ENCODE measurements at regions not wholly inside any gene's neighbourhood (a gene's known extent, or its start where the extent isn't known, plus 50 kb on each side); places are given as distances from the start of the nearest gene placed in this dataset.
A peak's percentile ranks its signal among the peaks of the same experiment; 100 is the strongest.
"Not testable (repeated sequence)": the region's sequence is repeated elsewhere in the genome, so short reads cannot be mapped to it uniquely, and the experiment has no call there.

DNA sequence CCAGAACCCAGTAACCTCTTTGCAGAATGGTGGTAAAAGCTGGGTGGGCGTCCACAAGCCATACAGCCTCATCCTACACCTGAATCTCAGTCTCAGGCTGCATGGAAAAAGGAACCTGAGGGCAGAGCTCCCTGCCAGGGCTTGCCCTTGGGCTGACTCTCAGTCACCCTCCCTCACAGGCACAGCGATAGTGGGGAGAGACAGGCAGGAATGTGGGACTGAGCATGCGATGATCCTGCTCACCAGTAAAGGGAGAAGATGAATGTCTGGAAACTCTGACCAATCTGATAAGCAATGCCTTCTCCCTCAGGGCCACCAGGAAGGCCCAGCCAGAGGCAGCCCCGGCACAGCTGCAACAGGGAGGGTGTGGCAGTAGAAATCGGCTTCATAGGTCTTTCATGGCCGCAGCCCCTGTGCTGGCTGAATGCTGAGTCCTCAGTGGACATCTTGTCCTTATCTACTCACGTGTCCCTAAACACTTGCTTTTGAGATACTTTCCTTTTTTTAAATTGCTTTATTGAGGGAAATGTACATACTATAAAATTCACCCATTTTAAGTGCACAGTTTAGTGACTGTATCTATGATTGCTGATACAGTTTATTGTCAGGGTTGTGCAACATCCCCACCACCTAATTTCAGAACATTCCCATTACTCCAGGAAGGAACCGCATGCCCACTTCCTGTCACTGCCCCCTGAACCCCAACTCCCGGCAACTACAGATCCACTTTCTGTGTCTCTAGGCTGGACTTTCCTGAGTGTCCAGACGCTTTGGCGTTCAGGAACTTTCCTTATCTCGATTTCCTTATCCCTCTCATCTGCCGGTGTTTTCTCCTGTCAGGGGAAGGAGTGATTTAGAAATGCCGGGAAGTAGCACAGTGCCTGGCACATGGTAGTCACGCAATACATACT lies 258.1 kb downstream of the PCNX1 start:
- no peak for DNase-seq
- ATAC-seq (replicated peaks), result no peak
- no peak overlapping the region for H3K27ac Mint-ChIP-seq
- H3K4me1 Mint-ChIP-seq (ENCODE audit: low read depth in 2 of 2), result peaks cover 11 to 19% of the 10 kb centered on the region in 2 donors
- peaks cover 0 to 10% of the 10 kb centered on the region in 2 donors for H3K27me3 Mint-ChIP-seq
- H3K36me3 Mint-ChIP-seq (ENCODE audit: insufficient read depth), result peaks cover 3% of the 10 kb centered on the region
- H3K9me3 Mint-ChIP-seq, result no peaks in the 10 kb centered on the region
- no peak overlapping the region for H3K4me3 Mint-ChIP-seq

DNA sequence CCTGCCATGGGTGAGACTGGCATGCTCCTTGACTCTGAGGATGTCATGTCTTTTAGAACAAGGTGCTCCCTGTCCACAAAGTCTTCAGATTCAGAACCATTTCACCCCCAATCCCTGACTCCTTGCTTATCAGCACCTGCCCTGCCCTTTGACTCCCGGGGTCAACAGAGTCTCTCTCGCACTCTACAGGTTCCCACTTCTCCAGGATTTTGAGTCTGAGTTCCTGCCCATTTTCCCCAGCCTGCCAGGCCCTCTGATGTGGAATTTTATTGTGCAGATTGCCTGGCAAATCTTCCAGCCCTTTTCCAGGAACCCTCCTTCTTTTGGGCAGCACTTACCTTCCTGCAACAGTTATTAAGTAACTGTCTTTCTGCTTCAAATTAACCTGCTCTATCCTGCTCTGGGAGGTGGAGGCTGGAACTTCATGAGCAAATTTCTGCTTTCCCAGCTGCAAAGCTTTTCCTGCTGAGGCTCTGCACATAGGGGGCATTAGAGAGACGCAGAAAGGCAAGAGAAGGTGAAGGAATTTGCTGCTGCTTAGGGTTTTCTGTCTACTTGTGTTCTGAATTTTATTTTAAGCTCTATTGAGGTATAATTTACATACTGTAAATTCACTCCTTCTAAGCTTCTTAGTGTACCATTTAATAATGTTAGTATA lies 259.1 kb downstream of the PCNX1 start:
- Mint-ChIP-seq H3K27me3 (peaks cover 0 to 16% of the 10 kb centered on the region in 2 donors), H3K36me3 (ENCODE audit: insufficient read depth) (peaks cover 3% of the 10 kb centered on the region), H3K4me1 (ENCODE audit: low read depth in 2 of 2) (peaks cover 11 to 19% of the 10 kb centered on the region in 2 donors), H3K9me3 (no peaks in the 10 kb centered on the region), H3K27ac (no peak overlapping the region), H3K4me3 (no peak overlapping the region)
- DNase-seq, result no peak
- ATAC-seq (replicated peaks), result no peak

GRCh38 chr14:71167325-71167950 lies 260.2 kb downstream of the PCNX1 start:
- not testable (repeated sequence) for H3K9me3 Mint-ChIP-seq; H3K27ac Mint-ChIP-seq; H3K36me3 Mint-ChIP-seq (ENCODE audit: insufficient read depth); DNase-seq; ATAC-seq (replicated peaks)
- H3K4me3 Mint-ChIP-seq, result peak overlapping the region; percentile 82 to 89
- H3K4me1 Mint-ChIP-seq (ENCODE audit: low read depth in 2 of 2), result peaks cover 11 to 19% of the 10 kb centered on the region in 2 donors
- peaks cover 0 to 19% of the 10 kb centered on the region in 2 donors for H3K27me3 Mint-ChIP-seq

DNA sequence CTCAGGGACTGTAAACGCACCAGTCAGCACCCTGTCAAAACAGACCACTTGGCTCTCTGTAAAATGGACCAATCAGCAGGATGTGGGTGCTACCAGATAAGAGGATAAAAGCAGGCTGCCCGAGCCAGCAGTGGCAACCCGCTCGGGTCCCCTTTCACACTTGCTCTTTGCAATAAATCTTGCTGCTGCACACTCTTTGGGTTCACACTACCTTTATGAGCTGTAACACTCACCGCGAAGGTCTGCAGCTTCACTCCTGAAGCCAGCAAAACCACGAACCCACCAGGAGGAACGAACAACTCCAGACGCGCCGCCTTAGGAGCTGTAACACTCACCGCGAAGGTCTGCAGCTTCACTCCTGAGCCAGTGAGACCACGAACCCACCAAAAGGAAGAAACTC lies 260.9 kb downstream of the PCNX1 start:
- H3K27ac Mint-ChIP-seq, result peak overlapping the region; percentile 86 to 94
- DNase-seq (peak; percentile 17 to 42 (median 23)), ATAC-seq (replicated peaks) (peak; percentile 74)
- peak overlapping the region; percentile 82 to 89 for H3K4me3 Mint-ChIP-seq
- peaks cover 0 to 19% of the 10 kb centered on the region in 2 donors for H3K27me3 Mint-ChIP-seq
- peaks cover 11 to 19% of the 10 kb centered on the region in 2 donors for H3K4me1 Mint-ChIP-seq (ENCODE audit: low read depth in 2 of 2)
- H3K36me3 Mint-ChIP-seq (ENCODE audit: insufficient read depth); H3K9me3 Mint-ChIP-seq: not testable (repeated sequence)

GRCh38 chr14:71168564-71169427 lies 261.5 kb downstream of the PCNX1 start:
- DNase-seq, result no peak
- Mint-ChIP-seq H3K4me3 (peak overlapping the region; percentile 82 to 89), H3K9me3 (no peaks in the 10 kb centered on the region), H3K36me3 (ENCODE audit: insufficient read depth) (no peaks in the 10 kb centered on the region), H3K27me3 (peaks cover 0 to 19% of the 10 kb centered on the region in 2 donors), H3K4me1 (ENCODE audit: low read depth in 2 of 2) (peaks cover 11 to 19% of the 10 kb centered on the region in 2 donors), H3K27ac (peak overlapping the region; percentile 86 to 94)
- ATAC-seq (replicated peaks), result peak; percentile 40

- no peaks in the 10 kb centered on the region for H3K36me3 Mint-ChIP-seq (ENCODE audit: insufficient read depth)
- H3K4me1 Mint-ChIP-seq (ENCODE audit: low read depth in 2 of 2), result peaks cover 11 to 19% of the 10 kb centered on the region in 2 donors
- ATAC-seq (replicated peaks) (no peak), DNase-seq (no peak)
- peaks cover 0 to 19% of the 10 kb centered on the region in 2 donors for H3K27me3 Mint-ChIP-seq
- H3K4me3 Mint-ChIP-seq, result no peak overlapping the region
- no peaks in the 10 kb centered on the region for H3K9me3 Mint-ChIP-seq
- no peak overlapping the region for H3K27ac Mint-ChIP-seq
Observed at GRCh38 chr14:71169861-71170260, 262.6 kb downstream of the PCNX1 start.

DNA sequence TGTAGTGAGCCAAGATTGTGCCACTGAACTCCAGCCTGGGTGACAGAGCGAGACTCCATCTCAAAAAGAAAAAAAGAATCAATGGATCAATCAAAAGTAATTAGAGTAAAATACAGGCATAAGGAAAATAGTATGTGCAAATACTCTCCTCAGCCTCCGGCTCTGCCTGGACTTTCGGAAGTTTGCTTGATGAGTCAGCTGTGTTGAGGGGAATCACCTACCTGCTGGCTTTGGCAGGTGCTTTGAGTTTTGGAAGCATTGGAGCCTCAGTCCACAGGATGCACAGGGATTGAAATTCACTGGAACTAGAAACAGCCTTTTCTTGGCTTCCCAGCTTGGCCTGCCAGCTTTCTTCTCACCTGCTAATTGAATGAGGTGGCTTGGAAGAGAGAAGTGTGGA lies 268.2 kb downstream of the PCNX1 start:
- no peaks in the 10 kb centered on the region for H3K36me3 Mint-ChIP-seq (ENCODE audit: insufficient read depth)
- peaks cover 0 to 15% of the 10 kb centered on the region in 2 donors for H3K27me3 Mint-ChIP-seq
- no peak overlapping the region for H3K27ac Mint-ChIP-seq
- H3K4me3 Mint-ChIP-seq, result no peak overlapping the region
- DNase-seq, result no peak
- H3K4me1 Mint-ChIP-seq (ENCODE audit: low read depth in 2 of 2), result no peaks in the 10 kb centered on the region
- ATAC-seq (replicated peaks), result no peak
- no peaks in the 10 kb centered on the region for H3K9me3 Mint-ChIP-seq

DNA sequence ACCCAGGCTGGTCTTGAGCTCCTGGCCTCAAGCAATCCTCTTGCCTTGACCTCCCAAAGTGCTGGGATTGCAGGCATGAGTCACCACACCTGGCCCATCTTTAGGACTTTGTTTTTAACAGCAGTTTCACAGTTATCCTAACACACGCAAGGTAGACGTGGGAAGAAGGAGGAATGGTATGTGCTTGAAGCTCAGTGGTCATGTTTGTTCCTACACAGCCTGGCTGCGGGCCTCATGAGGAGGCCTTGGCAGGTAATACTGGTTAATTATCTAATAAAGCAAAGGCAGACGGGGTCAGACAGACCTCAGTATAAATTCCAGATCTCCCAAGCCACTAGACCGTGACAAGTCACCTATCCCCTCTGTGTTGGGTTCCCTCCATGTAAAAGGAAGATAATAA lies 271.8 kb downstream of the PCNX1 start:
- Mint-ChIP-seq H3K4me3 (no peak overlapping the region), H3K9me3 (no peaks in the 10 kb centered on the region), H3K27me3 (peaks cover 0 to 10% of the 10 kb centered on the region in 2 donors), H3K27ac (no peak overlapping the region), H3K36me3 (ENCODE audit: insufficient read depth) (no peaks in the 10 kb centered on the region), H3K4me1 (ENCODE audit: low read depth in 2 of 2) (no peaks in the 10 kb centered on the region)
- DNase-seq (no peak), ATAC-seq (replicated peaks) (no peak)

DNA sequence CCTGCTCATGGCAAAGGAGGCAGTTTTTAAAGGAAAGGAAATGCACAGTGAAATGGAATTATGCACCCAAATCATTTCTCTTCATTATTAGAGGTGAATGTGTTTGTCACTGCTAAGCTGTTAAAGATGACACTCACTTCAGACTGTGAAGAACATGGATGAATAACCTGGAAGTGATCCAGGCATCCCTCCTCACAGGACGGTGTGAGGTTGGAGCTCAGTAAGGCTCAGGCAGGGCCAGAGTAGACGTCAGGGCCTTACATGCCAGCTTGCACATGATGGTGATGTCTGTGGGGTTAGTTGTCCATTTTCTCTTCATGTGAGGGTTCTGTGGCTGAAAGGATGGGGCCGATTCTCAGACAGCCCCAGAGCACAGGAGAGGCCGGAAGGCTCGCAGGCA lies 273.1 kb downstream of the PCNX1 start:
- Mint-ChIP-seq H3K4me1 (ENCODE audit: low read depth in 2 of 2) (no peaks in the 10 kb centered on the region), H3K9me3 (no peaks in the 10 kb centered on the region), H3K4me3 (no peak overlapping the region), H3K27me3 (peaks cover 0 to 10% of the 10 kb centered on the region in 2 donors), H3K36me3 (ENCODE audit: insufficient read depth) (no peaks in the 10 kb centered on the region), H3K27ac (no peak overlapping the region)
- ATAC-seq (replicated peaks), result no peak
- DNase-seq, result no peak

DNA sequence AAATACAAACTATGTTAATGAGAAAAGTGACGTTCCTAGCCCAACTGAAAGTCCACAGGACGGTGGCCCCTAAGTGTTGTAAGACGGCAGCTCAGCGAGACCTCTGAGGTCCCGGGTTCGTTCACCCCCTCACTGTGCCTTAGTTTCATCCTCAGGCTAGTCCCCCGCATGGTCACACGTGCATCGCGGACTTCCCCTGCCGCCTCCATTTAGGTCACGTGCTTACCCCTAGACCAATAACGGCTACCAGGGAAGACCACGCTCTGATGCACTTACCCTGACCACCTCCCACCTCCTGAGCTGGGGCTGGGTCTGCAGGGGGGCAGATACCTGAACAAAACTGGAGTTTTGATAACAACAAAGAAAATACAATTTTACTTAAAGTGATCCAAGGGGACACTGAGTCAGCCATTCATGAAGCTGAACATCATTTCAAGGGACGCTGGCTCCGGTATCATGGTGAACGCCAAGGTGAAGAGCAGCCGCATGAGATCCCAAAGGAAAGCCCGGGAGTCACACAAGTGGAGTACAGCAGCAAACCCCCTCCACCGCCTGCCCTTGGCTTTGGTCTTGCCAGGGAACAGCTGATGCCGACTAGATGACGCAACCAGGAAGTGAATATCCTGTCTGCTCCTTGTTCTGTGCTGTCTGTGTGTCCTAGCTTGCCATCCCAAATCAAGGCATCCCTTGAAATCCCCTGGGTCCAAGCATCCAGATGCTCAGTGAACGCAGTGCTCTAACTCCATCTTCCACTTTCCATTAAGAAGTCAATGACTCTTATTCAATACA lies 274.1 kb downstream of the PCNX1 start:
- H3K27me3 Mint-ChIP-seq, result peaks cover 2 to 14% of the 10 kb centered on the region in 2 donors
- H3K9me3 Mint-ChIP-seq, result no peaks in the 10 kb centered on the region
- H3K36me3 Mint-ChIP-seq (ENCODE audit: insufficient read depth), result no peaks in the 10 kb centered on the region
- no peak overlapping the region for H3K4me3 Mint-ChIP-seq
- no peak for DNase-seq
- no peak overlapping the region for H3K27ac Mint-ChIP-seq
- no peak for ATAC-seq (replicated peaks)
- no peaks in the 10 kb centered on the region for H3K4me1 Mint-ChIP-seq (ENCODE audit: low read depth in 2 of 2)

DNA sequence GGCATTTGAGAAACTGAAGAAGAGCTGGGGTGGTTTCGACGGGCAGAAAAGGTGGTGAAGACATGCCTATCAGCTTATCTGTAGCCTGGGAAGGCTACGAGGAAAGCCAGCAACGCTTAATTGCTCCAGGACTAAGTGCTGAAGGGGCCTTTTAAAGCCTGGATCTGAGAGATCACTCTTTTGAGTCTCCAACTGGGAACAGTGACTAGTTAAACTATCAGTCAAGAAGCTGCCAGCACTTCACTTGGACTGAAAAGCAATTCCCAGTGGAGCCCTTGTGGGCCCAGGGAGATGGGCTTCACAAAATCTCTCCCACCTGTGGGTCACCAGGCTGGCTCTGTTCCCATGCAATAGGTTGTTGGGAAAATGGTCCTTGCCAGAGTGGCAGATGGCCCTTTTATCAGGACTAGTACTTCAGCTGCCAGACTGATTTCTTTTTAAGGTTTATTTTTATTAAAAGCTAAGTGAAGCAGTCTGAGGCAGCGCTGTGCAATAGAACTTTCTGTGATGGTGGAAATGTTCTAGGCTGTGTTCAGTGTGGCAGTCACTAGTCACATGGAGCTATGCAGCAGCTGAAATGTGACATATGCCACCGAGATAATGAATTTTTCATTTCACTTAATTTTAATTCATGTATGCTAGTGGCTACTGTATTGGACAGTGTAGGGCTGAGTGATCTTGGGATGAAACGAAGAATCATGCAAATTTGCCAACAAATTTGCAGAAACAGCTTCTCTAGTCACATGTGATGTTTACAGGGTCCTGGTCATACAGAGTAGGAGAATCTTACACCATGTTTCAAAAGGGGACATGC lies 276.8 kb downstream of the PCNX1 start:
- H3K9me3 Mint-ChIP-seq, result no peaks in the 10 kb centered on the region
- H3K36me3 Mint-ChIP-seq (ENCODE audit: insufficient read depth), result no peaks in the 10 kb centered on the region
- H3K27ac Mint-ChIP-seq, result no peak overlapping the region
- peaks cover 7 to 16% of the 10 kb centered on the region in 2 donors for H3K27me3 Mint-ChIP-seq
- no peak overlapping the region for H3K4me3 Mint-ChIP-seq
- DNase-seq, result no peak
- no peaks in the 10 kb centered on the region for H3K4me1 Mint-ChIP-seq (ENCODE audit: low read depth in 2 of 2)
- no peak for ATAC-seq (replicated peaks)

- no peak for ATAC-seq (replicated peaks)
- no peaks in the 10 kb centered on the region for H3K4me1 Mint-ChIP-seq (ENCODE audit: low read depth in 2 of 2)
Observed at GRCh38 chr14:71185637-71186036, 278.4 kb downstream of the PCNX1 start.

More at GRCh38 chr14:71185637-71186036, 278.4 kb downstream of the PCNX1 start:
- Mint-ChIP-seq H3K27ac (no peak overlapping the region), H3K4me3 (no peak overlapping the region), H3K36me3 (ENCODE audit: insufficient read depth) (no peaks in the 10 kb centered on the region), H3K9me3 (no peaks in the 10 kb centered on the region), H3K27me3 (peaks cover 16 to 19% of the 10 kb centered on the region in 2 donors)
- no peak for DNase-seq

Data from effector memory CD8-positive, alpha-beta T cell (primary cell).